Stimulated activated CD4-positive, alpha-beta T cell treated with anti-CD3 and anti-CD28 coated beads, Interleukin-2, amount 100 ng/mL, for 24 hours (primary cell): ENCODE measurements at regions not wholly inside any gene's neighbourhood (a gene's known extent, or its start where the extent isn't known, plus 50 kb on each side); places are given as distances from the start of the nearest gene placed in this dataset.

ENCODE experiments used
- DNase-seq, 2 donors: peaks; one replicate each; pipeline ENCODE4 v3.0.0-alpha.2; 2020

GRCh38 chrX:42149765-42150164 lies 226.4 kb upstream of the CASK start:
- no peak for DNase-seq

- no peak for DNase-seq
Observed at GRCh38 chrX:42149281-42149680, 225.9 kb upstream of the CASK start.

GRCh38 chrX:42143866-42144592 lies 220.7 kb upstream of the CASK start:
- DNase-seq, result no peak

GRCh38 chrX:42140320-42140719 lies 217.0 kb upstream of the CASK start:
- no peak for DNase-seq

- no peak for DNase-seq
Observed at GRCh38 chrX:42135583-42136228, 212.4 kb upstream of the CASK start.

- no peak for DNase-seq
Observed at GRCh38 chrX:42131856-42132255, 208.5 kb upstream of the CASK start.

GRCh38 chrX:42129022-42129940 lies 205.9 kb upstream of the CASK start:
- no peak for DNase-seq

- DNase-seq, result no peak
Observed at GRCh38 chrX:42128587-42128986, 205.2 kb upstream of the CASK start.

GRCh38 chrX:42128020-42128419 lies 204.7 kb upstream of the CASK start:
- no peak for DNase-seq

- no peak for DNase-seq
Observed at GRCh38 chrX:42127563-42127962, 204.2 kb upstream of the CASK start.

- DNase-seq, result no peak
Observed at GRCh38 chrX:42123369-42123768, 200.0 kb upstream of the CASK start.

GRCh38 chrX:42119076-42119475 lies 195.7 kb upstream of the CASK start:
- DNase-seq, result no peak

- no peak for DNase-seq
Observed at GRCh38 chrX:42117318-42117717, 194.0 kb upstream of the CASK start.

- DNase-seq, result no peak
Observed at GRCh38 chrX:42109428-42109827, 186.1 kb upstream of the CASK start.

GRCh38 chrX:42107495-42108488 lies 184.4 kb upstream of the CASK start:
- DNase-seq, result peak; percentile 6 to 26

- no peak for DNase-seq
Observed at GRCh38 chrX:42106556-42106955, 183.2 kb upstream of the CASK start.

- no peak for DNase-seq
Observed at GRCh38 chrX:42102586-42103282, 179.4 kb upstream of the CASK start.

GRCh38 chrX:42098900-42099299 lies 175.5 kb upstream of the CASK start:
- DNase-seq, result no peak

GRCh38 chrX:42097486-42097885 lies 174.1 kb upstream of the CASK start:
- DNase-seq, result no peak

GRCh38 chrX:42096265-42096920 lies 173.0 kb upstream of the CASK start:
- DNase-seq, result no peak

GRCh38 chrX:42094218-42094617 lies 170.9 kb upstream of the CASK start:
- DNase-seq, result no peak
